Mesothelial cell of epicardium (in vitro differentiated cells): ENCODE measurements at regions not wholly inside any gene's neighbourhood (a gene's known extent, or its start where the extent isn't known, plus 50 kb on each side); places are given as distances from the start of the nearest gene placed in this dataset.

ENCODE experiments used
- DNase-seq, 2 experiments: peaks; one replicate each; pipeline ENCODE4 v3.0.0; 2021; ENCODE audit warnings: low spot score in 2 of 2; ENCODE audit not compliant: unreplicated experiment in 2 of 2
- H3K27ac Mint-ChIP-seq: 2 replicates; pipeline ENCODE4 v1.8.0; 2021; ENCODE audit warnings: mixed read lengths
- H3K27me3 Mint-ChIP-seq: 2 replicates; pipeline ENCODE4 v1.8.0; 2021; ENCODE audit warnings: low read depth, mixed read lengths
- H3K36me3 Mint-ChIP-seq: 2 replicates; pipeline ENCODE4 v1.8.0; 2021; ENCODE audit warnings: mixed read lengths
- H3K4me1 Mint-ChIP-seq: 2 replicates; pipeline ENCODE4 v1.8.0; 2021; ENCODE audit warnings: mixed read lengths
- H3K4me3 Mint-ChIP-seq: 2 replicates; pipeline ENCODE4 v1.8.0; 2021; ENCODE audit warnings: mild to moderate bottlenecking, moderate library complexity, mixed read lengths
- H3K9me3 Mint-ChIP-seq: 2 replicates; pipeline ENCODE4 v1.8.0; 2021; ENCODE audit warnings: mixed read lengths
- CTCF ChIP-seq: fragments of 200-600 bp; sonication (generic); IDR thresholded peaks from one replicate; pipeline ENCODE4 v1.5.0; 2021; ENCODE audit warnings: antibody characterized with exemption; ENCODE audit not compliant: unreplicated experiment

DNA sequence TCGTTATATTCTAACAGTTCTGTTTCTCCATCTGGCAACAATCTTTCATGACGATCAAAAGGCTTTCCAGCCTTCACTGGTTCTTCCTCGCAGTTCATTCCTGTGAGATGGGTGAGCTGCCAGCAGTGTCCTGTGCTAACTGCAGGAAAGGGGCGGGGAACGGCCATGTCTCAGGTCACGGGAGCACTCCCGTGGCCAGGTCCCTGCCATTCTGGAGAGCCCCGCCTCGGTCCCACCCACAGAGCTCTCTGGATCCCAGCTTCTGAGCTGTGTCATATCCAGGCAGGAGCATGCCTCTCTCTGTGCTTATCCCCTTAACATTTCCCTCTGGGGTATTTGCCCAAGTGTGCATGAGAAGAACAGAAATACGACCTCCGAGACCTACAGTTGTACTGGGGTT lies 297.8 kb upstream of the IRX2 start:
- H3K4me3 Mint-ChIP-seq = no peak overlapping the region
- no peak overlapping the region for H3K27ac Mint-ChIP-seq
- peaks cover 3% of the 10 kb centered on the region for H3K27me3 Mint-ChIP-seq
- DNase-seq = no peak
- no peaks in the 10 kb centered on the region for H3K36me3 Mint-ChIP-seq
- no peak for TF ChIP-seq CTCF
- peaks cover 2% of the 10 kb centered on the region for H3K4me1 Mint-ChIP-seq
- no peaks in the 10 kb centered on the region for H3K9me3 Mint-ChIP-seq

DNA sequence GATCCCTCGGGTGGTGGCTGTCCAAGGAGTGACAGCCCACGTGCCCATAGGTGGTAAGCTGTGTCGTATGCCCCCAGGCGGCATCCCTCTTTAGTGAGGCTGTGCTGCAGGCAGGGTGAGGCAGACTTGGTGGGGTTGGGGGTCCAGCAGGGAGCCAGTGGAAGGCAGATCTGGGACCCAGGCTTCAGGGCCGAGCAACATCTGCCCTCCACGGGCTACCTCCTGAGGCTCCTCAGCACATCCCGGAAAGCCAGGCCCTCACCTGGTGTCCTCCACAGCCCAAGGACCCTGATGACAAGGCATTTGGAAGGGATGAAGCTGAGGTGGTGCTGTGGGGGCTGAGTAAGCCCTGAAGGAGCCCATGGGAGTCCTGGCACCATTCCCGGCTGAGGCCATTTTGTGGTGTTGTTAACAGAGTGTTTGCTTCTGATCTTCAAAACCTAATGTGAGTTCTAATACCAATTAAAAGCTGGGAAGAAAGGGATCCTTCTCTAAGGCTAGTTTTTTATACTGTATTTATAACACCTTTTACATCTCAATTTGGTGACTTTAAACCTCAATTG lies 295.8 kb upstream of the IRX2 start:
- H3K36me3 Mint-ChIP-seq = no peaks in the 10 kb centered on the region
- H3K4me3 Mint-ChIP-seq = no peak overlapping the region
- no peak for TF ChIP-seq CTCF
- peaks cover 3% of the 10 kb centered on the region for H3K27me3 Mint-ChIP-seq
- H3K4me1 Mint-ChIP-seq = peaks cover 2% of the 10 kb centered on the region
- H3K27ac Mint-ChIP-seq = no peak overlapping the region
- peaks cover 4% of the 10 kb centered on the region for H3K9me3 Mint-ChIP-seq
- DNase-seq = no peak

DNA sequence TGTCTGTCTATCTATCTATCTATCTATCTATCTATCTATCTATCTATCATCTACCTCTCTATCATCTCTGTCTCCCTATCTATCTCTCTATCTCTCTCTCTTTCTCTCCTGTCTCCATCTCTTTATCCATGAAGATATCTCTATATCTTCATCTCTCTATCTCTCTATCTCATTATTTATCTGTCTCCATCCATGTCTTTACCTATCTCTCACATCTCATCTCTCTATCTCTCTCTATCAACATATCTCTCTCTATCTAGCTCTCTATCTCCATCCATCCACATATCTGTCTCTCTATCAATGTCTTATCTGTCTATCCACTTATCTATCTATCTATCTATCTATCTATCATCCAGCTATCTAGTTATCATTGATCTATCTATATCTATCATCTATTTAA lies 292.1 kb upstream of the IRX2 start:
- Mint-ChIP-seq H3K4me3 (no peak overlapping the region), H3K36me3 (no peaks in the 10 kb centered on the region), H3K27me3 (peaks cover 3% of the 10 kb centered on the region), H3K9me3 (peaks cover 4% of the 10 kb centered on the region), H3K4me1 (peaks cover 11% of the 10 kb centered on the region), H3K27ac (no peak overlapping the region)
- no peak for DNase-seq
- no peak for TF ChIP-seq CTCF

DNA sequence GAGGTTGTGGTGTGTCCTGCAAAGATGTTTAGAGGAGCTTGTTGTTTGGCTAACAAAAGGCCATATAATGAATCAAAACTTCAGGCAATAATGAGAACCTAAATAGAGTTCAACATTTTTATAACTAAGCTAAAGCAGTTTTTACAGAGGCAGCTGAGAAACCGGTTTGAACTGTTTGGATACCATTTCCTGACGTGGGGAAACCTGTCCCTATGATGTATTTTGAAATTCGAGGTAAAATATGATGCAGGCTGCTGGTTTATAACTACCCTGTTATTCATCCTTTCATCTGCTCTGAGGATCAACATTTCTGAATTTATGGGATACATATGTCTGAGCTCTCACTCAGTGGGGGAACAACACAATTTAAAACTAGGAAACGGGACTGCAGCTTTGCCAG lies 289.5 kb upstream of the IRX2 start:
- Mint-ChIP-seq H3K27me3 (no peaks in the 10 kb centered on the region), H3K4me1 (peaks cover 10% of the 10 kb centered on the region), H3K27ac (no peak overlapping the region), H3K36me3 (no peaks in the 10 kb centered on the region), H3K9me3 (peaks cover 15% of the 10 kb centered on the region), H3K4me3 (no peak overlapping the region)
- DNase-seq = no peak
- TF ChIP-seq CTCF = no peak

DNA sequence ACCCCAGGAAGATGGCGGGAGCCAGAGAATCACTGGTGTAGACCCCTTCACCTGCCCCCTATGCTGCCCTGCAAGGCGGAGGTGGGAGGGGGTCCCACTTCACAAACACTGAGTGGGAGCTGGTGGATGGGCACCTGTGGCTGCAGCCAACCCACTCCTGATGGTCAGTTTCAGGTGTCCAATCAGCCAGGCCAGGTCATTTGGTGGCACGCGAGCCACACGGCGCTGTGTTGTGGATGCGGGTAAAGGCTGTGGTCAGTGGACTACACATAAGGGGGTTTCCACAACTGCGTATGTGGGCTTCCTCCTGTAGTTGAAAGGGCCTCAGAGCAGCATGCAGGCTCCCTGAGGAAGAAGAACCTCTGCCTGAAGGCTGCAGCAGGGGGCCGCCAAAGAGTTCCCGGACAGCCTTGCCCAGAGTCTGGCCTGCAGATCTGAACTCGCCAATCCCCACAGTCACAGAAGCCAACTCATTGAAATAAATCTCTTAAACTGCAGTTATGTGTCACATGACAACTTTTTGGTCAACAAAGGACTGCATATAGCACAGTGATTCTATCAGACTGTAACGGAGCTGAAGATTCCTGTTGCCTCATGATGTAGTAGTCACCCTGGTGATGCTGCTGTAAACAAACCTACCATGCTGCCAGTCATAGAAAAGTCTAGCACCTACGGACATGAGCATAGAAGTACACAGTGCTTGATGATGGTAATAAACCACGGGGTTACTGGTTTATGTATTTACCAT lies 284.7 kb upstream of the IRX2 start:
- Mint-ChIP-seq H3K27ac (no peak overlapping the region), H3K4me1 (peaks cover 7% of the 10 kb centered on the region), H3K36me3 (no peaks in the 10 kb centered on the region), H3K4me3 (no peak overlapping the region), H3K27me3 (no peaks in the 10 kb centered on the region), H3K9me3 (peaks cover 11% of the 10 kb centered on the region)
- TF ChIP-seq CTCF = no peak
- DNase-seq = no peak

GRCh38 chr5:3035452-3035851 lies 284.0 kb upstream of the IRX2 start:
- no peaks in the 10 kb centered on the region for H3K4me1 Mint-ChIP-seq
- no peak overlapping the region for H3K4me3 Mint-ChIP-seq
- no peak for DNase-seq
- H3K27me3 Mint-ChIP-seq = no peaks in the 10 kb centered on the region
- H3K27ac Mint-ChIP-seq = no peak overlapping the region
- H3K9me3 Mint-ChIP-seq = peaks cover 11% of the 10 kb centered on the region
- no peak for TF ChIP-seq CTCF
- no peaks in the 10 kb centered on the region for H3K36me3 Mint-ChIP-seq
